NCI-H146 treated with DMSO at 0.1 percent for 48 hours (cell line): ENCODE measurements at regions not wholly inside any gene's neighbourhood (a gene's known extent, or its start where the extent isn't known, plus 50 kb on each side); places are given as distances from the start of the nearest gene placed in this dataset.
"Not testable (repeated sequence)": the region's sequence is repeated elsewhere in the genome, so short reads cannot be mapped to it uniquely, and the experiment has no call there.

ENCODE experiments used
- DNase-seq: peaks from one replicate; lab custom pipeline; 2025; ENCODE audit not compliant: unreplicated experiment; lab: John Stamatoyannopoulos, UW

- no peak for DNase-seq
These were observed 265.1 kb downstream of the SH3BP4 start for GRCh38 chr2:235216901-235217300.

- DNase-seq, result no peak
These were observed 266.0 kb downstream of the SH3BP4 start for GRCh38 chr2:235217846-235218245.

GRCh38 chr2:235218486-235218907 is 266.7 kb downstream of the SH3BP4 start:
- no peak for DNase-seq

DNA sequence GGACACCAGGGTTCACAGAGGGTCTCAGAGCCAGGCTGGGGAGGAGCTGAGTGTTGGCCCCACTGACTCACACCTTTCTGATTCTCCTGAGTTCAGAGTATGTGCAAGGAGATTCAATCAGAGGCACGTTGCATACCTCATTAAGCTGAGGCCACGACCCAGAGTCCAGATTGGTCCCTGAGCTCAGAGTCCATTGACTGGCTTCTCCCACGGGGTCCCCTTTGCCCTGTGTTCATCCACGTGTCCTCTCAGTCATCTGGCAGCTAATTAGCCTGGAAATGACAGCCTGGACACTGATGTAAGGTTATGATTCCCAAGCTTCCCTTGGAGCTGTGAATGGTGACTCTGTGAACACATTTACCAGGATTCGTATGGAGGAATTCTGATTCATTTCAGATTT is 267.2 kb downstream of the SH3BP4 start:
- DNase-seq, result no peak

DNA sequence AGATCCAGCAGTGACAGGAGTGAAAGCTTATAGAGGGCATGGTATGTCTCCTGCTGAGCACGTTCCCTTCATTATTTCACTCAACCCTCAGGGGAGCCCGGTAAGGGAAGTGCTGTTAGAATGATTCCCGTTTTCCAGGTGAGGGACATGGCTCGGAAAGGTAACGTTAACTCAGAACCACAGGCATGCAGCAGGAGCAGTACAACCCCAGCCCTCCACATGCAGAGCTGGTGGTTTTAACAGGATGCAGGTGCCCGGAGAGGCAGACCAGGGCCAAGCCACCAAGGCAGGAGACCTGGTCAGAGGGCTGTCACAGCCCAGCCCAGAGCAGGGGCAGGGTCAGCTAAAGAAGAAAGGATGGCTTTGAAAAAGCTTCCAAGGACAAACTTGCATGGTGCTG is 268.5 kb downstream of the SH3BP4 start:
- no peak for DNase-seq

GRCh38 chr2:235223011-235223410 is 270.8 kb upstream of the AGAP1 start:
- DNase-seq, result no peak

GRCh38 chr2:235224410-235224809 is 269.4 kb upstream of the AGAP1 start:
- DNase-seq, result no peak

- no peak for DNase-seq
These were observed 268.6 kb upstream of the AGAP1 start for GRCh38 chr2:235225261-235225660.

- no peak for DNase-seq
These were observed 266.3 kb upstream of the AGAP1 start for GRCh38 chr2:235227590-235227989.

DNA sequence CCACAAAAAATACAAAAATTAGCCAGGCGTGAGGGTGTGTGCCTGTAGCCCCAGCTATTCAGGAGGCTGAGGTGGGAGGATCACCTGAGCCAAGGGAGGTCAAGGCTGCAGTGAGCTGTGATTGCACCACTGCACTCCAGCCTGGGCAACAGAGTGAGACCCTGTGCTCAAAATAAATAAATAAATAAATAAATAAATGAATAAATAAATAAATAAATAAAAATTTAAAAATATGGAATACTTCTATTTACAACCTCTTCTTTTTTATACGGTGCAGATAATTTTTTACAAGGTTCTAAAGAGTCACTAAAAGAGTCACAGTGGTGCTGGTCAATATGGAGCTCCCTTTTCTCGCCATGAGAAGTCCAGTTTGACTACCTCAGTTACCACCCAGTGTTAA is 265.4 kb upstream of the AGAP1 start:
- DNase-seq, result not testable (repeated sequence)

DNA sequence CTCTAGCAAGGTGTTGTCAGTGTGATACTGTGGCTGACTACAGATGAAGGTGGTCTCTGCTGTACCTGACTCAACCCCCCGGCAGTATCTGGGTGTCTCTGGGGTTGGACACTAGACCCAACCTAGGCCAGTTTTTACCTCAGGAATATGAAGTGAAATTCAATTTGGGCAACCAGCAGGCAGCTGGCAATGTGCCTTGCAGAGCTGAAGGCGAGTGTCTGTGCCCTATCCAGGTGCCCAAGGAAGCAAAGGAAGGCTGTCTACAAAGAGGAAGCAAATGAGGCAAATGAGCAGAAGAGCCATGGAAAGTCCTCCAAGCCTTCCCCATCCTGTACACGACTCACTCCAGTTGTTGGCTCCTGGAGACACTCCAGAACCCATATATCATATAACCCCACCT is 264.6 kb upstream of the AGAP1 start:
- no peak for DNase-seq

DNA sequence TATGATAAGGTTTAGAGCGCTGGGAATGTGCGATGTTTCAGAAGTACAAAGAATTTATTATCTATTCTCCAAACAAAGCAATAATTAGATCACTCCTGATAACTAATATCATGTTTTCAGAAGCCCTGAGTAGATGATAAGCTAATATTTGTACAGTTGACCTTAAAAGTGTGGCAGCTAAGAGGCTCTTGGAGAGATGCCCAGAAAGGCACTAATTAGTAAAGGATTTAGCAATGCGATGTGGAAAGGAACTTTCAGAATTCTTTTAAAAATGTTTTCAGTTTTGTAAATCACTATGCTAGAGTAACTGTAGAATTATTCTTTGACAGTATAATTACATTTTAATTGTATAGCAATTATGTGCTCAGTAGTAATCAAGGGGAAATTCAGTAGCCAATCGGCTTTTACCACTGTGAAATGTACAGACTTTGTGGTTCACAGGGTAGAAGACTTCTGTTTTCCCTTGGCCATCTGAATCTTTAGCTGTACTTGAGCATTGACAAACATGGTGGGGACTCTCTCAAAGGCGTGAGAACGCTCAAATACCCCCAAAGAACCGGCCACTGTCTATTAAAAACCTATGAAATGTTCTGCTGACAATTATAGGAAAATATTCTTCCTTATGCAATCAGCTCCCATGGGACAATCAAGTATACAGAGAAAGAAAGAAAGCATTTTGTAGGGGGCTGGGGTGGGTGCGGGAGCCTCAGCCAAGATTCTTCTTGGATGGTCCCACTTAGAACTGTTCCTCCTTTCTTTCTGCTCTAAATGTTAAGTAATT is 262.8 kb upstream of the AGAP1 start:
- DNase-seq, result peak; percentile 5

GRCh38 chr2:235232449-235233433 is 261.1 kb upstream of the AGAP1 start:
- no peak for DNase-seq

DNA sequence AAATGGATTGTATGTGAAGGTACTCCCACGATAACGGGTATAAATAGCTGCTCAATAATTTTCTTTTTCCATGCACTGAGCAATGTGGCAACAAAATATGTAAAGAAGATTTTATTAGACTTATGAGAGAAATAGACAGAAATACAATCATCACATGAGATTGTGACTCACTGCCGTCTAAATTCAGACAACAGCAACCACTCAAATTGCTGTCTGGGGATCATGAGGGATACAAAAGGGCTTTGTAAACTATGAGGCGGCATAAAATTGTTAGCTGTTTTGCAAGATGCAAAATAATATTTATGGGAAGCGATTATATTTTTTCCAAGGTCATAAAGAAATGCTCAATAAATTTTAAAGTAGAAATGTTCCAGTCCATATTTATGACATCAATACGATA is 259.1 kb upstream of the AGAP1 start:
- no peak for DNase-seq

DNA sequence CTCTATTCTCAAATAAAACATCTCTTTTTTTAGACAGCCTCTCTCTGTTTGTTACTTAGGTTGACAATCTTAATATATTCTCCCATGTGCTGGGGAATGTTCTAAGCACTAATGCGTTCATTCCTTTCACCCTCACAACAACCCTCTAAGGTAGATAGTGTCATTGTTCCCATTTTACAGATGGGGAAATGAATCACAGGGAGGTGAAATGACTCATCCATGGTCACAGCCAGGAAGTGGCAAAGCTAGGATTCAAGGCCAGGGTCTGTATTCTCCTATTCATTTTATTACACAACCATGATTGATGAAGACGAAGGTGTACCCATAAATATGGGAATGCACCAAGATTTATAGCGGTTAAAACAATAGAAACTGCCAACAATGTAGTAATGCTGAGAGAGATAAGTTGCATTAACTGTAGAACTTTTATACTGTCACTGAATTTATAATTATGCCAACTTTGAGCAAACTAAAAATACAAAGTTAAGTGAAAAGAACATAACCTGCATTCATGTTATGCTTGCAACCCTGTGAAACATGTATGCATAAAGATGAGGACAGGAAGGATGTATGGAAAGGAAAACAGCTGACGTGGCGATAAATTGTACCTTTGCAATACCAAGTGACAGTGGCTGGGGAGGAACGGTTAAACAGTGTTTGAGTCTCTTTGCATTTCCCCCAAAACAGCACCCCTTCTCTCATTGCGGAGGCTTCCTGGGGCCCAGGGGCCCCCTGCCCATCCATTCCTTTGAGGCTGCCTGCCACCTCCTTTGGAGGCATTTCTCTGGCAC is 257.7 kb upstream of the AGAP1 start:
- DNase-seq, result no peak

DNA sequence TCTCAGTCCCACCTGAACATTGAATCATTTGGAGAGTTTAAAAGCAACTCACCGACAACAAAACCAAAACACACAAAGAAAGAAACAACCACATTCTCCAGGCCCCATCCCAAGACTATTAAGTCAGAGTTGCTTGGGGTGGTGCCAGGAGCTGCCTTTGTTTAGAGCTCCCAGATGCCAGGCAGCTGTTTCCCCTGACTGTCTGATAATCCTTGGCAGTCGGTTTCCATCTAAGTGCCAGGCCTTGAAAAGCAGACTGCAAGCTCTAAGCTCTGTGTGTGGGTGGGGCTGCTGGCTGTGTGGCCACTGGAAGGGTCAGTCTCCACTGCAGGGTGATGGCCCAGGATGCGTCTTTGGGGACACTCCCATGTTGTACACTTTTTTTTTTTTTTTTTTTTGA is 255.3 kb upstream of the AGAP1 start:
- DNase-seq, result no peak

DNA sequence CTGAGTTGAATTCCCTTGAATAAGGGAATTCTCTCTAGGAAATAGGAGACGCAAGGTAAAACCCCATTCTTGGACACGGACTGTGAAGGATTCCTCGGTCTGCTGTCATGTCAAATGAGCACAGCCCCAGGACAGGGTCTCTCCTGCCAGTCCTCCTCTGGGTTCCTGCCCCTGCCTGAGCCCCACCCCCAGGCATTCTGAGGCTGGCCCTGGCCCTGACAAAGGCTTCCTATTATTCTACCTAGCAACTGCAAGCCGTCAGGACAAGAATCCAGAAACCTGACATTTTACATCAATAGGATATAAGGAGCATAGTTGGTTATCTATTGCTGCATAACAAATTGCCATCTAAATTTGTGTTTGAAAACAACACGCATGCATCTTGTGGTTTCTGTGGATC is 253.3 kb upstream of the AGAP1 start:
- DNase-seq, result no peak

- no peak for DNase-seq
These were observed 249.3 kb upstream of the AGAP1 start for GRCh38 chr2:235244255-235245220.

- DNase-seq, result no peak
These were observed 246.8 kb upstream of the AGAP1 start for GRCh38 chr2:235247001-235247400.

- DNase-seq, result no peak
These were observed 238.2 kb upstream of the AGAP1 start for GRCh38 chr2:235255693-235256092.
